GM12872 (cell line): ENCODE measurements at regions not wholly inside any gene's neighbourhood (a gene's known extent, or its start where the extent isn't known, plus 50 kb on each side); places are given as distances from the start of the nearest gene placed in this dataset.

Source experiments
- TF ChIP-seq, protein P1 (sequence below): IDR thresholded peaks from 3 replicates; pipeline ENCODE4 v1.5.1; 2011; ENCODE audit warnings: low read depth, mild to moderate bottlenecking, low read length, moderate library complexity; ENCODE audit not compliant: insufficient read depth

DNA sequence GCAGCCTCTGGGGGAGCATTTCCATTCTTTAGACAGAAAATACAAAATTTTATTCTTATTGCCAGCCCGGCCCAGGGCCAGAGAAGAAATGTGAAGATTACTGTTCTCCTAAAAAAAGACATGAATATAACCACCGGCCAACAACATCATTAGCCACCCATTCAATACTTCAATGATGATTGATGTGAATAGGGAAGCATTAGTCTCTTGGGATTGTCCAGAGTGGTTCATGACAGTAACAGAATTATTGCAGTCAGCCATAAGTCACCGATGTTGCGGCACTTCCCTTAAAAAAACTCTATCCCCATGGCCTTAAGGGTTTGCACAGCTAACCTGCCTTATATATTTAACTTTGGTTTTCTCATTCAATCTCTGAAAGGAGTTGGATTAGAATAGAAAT lies 418.7 kb downstream of the CENPC start:
- TF ChIP-seq, protein P1, sequence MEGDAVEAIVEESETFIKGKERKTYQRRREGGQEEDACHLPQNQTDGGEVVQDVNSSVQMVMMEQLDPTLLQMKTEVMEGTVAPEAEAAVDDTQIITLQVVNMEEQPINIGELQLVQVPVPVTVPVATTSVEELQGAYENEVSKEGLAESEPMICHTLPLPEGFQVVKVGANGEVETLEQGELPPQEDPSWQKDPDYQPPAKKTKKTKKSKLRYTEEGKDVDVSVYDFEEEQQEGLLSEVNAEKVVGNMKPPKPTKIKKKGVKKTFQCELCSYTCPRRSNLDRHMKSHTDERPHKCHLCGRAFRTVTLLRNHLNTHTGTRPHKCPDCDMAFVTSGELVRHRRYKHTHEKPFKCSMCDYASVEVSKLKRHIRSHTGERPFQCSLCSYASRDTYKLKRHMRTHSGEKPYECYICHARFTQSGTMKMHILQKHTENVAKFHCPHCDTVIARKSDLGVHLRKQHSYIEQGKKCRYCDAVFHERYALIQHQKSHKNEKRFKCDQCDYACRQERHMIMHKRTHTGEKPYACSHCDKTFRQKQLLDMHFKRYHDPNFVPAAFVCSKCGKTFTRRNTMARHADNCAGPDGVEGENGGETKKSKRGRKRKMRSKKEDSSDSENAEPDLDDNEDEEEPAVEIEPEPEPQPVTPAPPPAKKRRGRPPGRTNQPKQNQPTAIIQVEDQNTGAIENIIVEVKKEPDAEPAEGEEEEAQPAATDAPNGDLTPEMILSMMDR, result no peak

DNA sequence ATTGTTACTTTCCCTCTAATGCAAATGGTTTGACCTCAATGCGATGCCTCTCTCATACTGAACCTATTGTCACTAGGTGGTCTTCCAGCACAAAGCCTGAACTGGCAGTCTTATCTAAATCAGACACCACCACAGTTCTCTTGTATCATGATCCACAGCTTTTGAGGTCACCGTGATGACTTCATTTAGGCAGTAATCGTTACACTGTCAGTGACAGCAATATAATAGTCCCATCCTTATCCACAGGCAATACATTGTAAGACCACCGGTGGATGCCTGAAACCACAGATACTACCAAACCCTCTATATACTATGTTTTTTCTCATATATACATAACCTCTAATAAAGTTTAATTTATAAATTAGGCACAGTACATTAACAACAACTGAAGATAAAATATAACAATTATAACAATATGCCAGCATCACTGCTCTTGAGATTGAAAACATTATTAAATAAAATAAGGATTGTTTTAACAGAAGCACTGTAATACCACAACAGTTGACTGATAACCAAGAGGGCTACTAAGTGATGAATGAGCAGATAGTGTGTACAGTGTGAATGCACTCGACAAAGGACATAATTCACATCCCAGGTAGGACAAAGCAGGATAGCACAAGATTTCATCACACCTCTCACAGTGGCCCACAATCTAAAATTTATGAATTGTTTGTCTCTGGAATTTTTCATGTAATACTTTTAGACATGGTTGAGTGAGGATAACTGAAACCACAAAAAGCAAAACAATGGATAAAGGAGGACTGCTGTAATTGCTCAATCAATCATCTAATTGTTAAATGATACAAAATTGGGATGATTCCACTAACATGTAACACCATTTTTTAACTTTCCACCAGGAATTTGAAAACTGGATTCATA lies 419.4 kb downstream of the CENPC start:
- TF ChIP-seq, protein P1, result no peak

DNA sequence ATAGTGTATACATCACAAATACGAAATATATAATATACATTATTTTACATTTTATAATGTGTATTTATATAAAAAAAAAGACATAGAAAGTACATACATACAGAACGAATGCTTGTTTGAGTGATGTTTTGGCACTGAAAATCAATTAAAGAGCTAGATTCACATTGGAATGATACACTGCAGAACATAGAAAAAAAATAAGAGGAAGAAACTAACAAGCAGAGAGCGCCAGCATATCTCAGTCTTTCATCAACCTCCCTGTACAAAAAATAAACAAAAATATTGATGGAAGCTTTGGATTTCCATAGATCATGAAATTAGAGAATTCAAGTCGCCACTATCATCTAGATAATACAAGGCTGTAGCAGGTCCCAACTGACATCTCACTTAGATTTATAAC lies 420.6 kb downstream of the CENPC start:
- TF ChIP-seq, protein P1, result no peak

DNA sequence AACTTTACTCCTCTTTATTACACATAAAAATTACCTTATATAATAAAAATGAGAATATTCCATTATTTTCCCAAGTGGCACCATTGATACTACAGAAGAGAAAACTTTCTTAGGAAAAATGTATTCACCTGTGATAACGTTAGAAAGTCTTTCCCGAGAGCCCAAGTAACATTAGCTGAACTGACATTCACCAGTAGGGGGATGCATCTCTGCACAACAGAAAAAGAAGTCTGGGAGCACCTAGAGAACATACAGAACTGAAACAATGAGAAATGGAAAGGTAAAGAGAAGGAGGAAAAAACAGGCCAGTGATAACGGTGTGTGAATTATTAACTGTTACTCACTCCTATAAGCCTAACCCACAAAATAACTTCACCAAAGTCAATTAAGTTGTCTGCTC lies 423.3 kb downstream of the CENPC start:
- TF ChIP-seq, protein P1, result peak; percentile 38; the same call in 2 of the 3 replicates

DNA sequence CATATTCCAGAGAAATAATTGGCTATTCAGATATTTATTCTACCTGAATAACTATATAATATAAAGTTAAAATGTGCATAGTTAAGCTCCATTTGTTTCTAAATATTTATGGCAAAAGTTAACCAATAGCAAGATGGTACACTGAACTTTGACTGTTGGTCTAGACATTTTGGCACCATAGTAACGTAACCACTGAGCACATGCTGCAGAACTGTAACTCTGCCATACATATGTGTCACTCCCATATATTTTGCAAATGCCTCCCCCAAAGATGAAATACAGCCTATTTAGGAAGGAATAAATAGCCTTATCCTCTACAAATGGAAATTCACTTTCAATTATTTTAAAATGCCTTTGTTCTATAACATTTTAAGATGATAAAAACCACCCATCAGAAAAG lies 424.9 kb downstream of the CENPC start:
- TF ChIP-seq, protein P1, result no peak

DNA sequence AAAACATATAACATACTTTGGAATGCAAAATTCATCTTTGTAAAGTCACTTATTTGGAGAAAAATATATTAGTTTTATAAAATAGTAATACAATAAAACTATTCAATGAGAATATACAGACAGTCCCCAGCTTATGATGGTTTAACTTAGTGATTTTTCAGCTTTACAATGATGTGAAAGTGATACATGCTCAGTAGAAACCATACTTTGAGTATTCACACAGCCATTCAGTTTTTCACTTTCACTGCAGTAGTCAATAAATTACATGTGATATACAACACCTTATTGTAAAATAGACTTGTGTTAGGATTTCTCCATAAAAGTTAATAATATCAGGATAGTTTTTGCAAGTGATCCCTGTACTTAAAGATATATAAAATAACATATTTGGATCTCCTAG lies 436.0 kb downstream of the CENPC start:
- TF ChIP-seq, protein P1, result no peak

DNA sequence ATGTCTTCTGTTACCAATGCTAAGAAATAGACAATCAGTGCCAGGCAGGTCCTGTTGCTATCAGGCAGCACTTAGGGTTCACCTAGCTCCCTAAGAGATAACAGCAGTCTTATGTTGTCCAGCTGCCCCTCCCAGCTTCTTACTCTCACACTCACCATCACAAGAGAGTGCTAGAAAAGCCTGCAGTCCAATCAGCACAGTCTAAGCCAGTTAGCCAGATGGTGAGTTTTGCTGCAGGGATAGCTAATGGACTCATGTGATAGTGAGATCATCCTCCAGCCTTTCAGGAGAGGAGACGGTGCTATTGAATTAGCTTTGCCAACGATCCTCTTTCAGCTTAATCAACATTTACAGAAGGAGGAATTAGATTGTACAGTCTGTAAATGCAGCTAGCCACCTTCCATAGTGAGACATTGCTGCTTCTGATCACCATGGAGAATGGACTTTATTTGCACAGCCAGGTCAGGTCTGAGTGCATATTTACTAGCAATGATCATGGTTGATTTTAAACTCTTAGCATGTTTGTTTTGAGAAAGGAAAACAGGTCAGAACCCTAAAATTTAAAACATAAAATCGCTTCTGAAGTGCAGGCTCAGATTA lies 438.3 kb downstream of the CENPC start:
- TF ChIP-seq, protein P1, result no peak
